ENCODE measurements at regions not wholly inside any gene's neighbourhood (a gene's known extent, or its start where the extent isn't known, plus 50 kb on each side); places are given as distances from the start of the nearest gene placed in this dataset.

DNA sequence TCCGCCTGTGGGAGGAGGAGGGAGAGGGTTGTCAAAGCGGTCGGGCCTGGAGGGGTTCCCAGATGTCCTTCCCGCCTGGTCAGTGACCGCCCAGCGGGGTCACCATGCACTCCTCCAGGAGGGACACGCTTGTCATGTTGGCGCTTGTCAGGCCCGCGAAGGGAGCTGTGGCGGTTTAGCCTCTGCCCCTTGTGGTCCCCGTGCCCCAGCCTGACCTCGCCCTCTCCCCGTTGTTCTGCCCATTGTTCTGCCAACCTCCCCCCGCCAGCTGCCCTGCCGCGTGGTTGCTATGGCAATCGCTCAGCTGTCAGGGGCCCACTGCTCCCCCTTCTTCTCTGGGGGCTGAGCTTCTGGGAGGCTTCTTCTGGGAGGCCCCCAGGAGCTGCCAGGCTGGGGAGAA lies 146.4 kb upstream of the CIBAR2 start:
- TF ChIP-seq, protein P1, sequence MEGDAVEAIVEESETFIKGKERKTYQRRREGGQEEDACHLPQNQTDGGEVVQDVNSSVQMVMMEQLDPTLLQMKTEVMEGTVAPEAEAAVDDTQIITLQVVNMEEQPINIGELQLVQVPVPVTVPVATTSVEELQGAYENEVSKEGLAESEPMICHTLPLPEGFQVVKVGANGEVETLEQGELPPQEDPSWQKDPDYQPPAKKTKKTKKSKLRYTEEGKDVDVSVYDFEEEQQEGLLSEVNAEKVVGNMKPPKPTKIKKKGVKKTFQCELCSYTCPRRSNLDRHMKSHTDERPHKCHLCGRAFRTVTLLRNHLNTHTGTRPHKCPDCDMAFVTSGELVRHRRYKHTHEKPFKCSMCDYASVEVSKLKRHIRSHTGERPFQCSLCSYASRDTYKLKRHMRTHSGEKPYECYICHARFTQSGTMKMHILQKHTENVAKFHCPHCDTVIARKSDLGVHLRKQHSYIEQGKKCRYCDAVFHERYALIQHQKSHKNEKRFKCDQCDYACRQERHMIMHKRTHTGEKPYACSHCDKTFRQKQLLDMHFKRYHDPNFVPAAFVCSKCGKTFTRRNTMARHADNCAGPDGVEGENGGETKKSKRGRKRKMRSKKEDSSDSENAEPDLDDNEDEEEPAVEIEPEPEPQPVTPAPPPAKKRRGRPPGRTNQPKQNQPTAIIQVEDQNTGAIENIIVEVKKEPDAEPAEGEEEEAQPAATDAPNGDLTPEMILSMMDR (IDR thresholded peaks at IDR 0.05; ENCODE audit: poor library complexity), result no peak
- TF ChIP-seq EZH2phosphoT487 (IDR thresholded peaks at IDR 0.05; ENCODE audit: low read depth, severe bottlenecking, unreplicated experiment) (no peak), EZH2 (IDR thresholded peaks at IDR 0.05; ENCODE audit: borderline replicate concordance) (no peak)

All from hepatocyte (in vitro differentiated cells).